Choroid plexus epithelial cell (primary cell): ENCODE measurements at regions not wholly inside any gene's neighbourhood (a gene's known extent, or its start where the extent isn't known, plus 50 kb on each side); places are given as distances from the start of the nearest gene placed in this dataset.

Experiments used
- DNase-seq: peaks from one replicate; pipeline ENCODE4 v3.0.0-alpha.2; 2010; ENCODE audit warnings: low read depth
- H3K4me3 ChIP-seq: 2 replicates; pipeline ENCODE4 v1.5.1; 2011; ENCODE audit warnings: low read depth, mild to moderate bottlenecking, control low read depth, low read length, moderate library complexity
- TF ChIP-seq, protein P1 (sequence below): conservative IDR thresholded peaks from 2 replicates; pipeline ENCODE4 v1.5.1; 2011; ENCODE audit warnings: low read depth, mild to moderate bottlenecking, control low read depth, inconsistent platforms, low read length, moderate library complexity

DNA sequence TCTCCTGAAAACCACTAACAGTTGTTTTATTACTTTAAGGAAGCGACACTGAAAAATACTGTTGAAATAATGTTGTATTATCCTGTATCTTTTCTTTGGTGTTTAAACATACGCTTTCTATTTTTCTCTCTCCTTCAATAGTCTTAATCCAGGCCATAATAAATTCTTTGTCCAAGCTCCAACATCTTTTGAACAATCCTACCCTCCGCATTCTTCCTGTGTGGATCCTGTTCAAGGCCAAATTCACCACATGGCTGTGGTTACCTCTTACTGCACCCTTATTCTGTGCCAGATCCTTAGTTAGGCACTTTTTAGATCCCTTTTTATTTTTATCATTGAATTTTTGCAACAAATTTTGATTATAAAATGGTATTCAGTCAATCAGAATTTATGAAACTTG, 1691.5 kb downstream of the MAT2B start:
- no peak for DNase-seq
- TF ChIP-seq, protein P1, sequence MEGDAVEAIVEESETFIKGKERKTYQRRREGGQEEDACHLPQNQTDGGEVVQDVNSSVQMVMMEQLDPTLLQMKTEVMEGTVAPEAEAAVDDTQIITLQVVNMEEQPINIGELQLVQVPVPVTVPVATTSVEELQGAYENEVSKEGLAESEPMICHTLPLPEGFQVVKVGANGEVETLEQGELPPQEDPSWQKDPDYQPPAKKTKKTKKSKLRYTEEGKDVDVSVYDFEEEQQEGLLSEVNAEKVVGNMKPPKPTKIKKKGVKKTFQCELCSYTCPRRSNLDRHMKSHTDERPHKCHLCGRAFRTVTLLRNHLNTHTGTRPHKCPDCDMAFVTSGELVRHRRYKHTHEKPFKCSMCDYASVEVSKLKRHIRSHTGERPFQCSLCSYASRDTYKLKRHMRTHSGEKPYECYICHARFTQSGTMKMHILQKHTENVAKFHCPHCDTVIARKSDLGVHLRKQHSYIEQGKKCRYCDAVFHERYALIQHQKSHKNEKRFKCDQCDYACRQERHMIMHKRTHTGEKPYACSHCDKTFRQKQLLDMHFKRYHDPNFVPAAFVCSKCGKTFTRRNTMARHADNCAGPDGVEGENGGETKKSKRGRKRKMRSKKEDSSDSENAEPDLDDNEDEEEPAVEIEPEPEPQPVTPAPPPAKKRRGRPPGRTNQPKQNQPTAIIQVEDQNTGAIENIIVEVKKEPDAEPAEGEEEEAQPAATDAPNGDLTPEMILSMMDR: no peak
- no peak overlapping the region for H3K4me3 ChIP-seq

DNA sequence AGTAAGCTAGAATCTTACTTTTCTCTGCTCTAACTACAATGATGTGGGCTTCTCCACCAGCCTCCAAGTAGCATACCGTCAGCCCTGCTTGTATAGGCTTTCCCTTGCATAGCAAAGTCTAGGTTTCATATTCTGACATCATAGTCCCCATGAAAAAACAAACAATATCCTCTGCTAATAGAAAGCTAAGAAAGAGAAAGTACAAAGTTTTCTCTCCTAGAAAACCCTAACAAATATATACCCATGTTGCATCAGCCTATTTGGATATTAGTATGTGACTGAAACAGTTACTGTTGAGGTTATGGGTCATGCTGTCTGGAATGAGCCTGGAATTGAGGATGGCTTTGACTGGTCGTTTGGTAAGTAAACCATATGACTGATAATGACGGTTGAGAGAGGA, 1696.0 kb downstream of the MAT2B start:
- DNase-seq: peak; percentile 69
- TF ChIP-seq, protein P1: no peak
- H3K4me3 ChIP-seq: no peak overlapping the region

DNA sequence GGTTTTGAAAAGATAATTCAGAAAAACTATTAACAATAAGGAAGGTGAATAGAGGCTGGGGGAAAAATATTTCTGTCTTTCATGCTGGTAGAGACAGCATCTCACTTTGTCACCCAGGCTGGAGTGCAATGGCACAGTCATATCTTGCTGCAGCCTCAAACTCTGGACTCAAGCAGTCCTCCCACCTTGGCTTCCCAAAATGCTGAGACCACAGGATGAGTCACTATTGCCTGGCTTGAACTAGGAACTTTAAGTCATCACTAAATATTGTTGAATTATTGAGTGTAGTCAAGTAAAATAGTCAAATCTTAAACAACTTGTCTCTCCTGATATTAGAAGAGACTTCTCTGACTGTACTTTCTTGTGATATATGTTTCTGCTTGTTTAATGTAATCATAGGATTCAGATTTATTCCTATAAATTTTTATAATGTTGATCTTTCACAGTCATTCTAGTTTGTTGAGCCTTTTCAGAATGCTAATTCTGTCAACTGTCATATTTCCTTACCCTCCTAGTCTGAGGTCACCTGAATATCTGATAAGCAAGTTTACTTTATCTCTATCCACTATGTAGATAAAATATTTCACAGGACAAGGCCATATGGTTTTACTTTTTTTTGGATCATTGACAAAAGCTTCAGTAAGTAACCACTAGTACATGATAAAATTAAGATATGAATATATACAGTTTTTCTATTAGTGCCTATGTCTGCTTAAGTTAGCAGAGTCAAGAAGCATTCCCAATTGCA, 1696.5 kb downstream of the MAT2B start:
- TF ChIP-seq, protein P1: no peak
- H3K4me3 ChIP-seq: no peak overlapping the region
- peak; percentile 45 for DNase-seq

DNA sequence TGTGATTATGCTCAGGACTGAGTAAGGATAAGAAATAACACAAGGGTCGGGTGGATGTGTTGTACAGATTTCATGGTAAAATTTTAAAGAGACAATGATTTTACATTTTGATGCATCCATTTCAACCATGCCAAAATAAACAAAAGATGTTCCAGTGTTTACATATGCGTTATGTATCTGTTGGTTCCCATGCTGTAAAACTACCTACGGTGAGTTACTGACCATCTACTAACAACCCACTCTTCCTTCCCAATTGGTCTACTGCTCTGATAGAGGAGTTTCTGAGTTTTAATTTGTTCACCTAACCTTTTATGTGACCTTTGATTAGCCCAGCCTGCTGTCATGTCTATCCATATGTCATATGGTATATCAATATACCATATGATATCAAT, 1697.1 kb downstream of the MAT2B start:
- no peak overlapping the region for H3K4me3 ChIP-seq
- TF ChIP-seq, protein P1: no peak
- no peak for DNase-seq

DNA sequence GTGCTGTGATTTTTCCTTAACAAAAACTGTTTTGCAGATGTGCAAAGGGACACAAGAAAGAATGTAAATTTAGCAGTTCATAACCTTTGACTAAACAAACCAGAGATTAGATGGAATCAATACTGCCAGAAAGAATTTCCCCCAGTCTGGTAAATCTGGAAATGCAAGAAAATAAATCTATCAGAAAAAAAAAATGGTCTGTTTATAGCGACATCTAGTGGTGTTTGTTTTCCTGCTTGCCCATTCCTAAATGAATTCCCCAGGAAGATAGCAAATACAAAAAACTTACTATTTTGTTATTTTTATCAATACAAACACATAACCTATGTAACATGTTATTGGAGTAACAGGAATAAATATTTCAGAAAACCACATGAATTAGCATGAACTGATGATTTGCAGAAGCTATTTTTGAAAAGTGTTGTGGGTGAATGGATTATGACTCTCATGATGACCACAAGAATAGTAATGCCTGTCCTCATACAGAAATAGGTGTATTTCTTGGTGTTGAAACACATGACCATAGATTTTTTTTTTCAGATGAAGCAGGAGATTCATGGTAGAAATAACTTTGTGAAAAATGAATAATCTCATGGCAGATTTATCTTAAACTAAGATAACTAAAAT, 1703.8 kb downstream of the MAT2B start:
- peak; percentile 60 for DNase-seq
- TF ChIP-seq, protein P1: peak; percentile 70
- no peak overlapping the region for H3K4me3 ChIP-seq

DNA sequence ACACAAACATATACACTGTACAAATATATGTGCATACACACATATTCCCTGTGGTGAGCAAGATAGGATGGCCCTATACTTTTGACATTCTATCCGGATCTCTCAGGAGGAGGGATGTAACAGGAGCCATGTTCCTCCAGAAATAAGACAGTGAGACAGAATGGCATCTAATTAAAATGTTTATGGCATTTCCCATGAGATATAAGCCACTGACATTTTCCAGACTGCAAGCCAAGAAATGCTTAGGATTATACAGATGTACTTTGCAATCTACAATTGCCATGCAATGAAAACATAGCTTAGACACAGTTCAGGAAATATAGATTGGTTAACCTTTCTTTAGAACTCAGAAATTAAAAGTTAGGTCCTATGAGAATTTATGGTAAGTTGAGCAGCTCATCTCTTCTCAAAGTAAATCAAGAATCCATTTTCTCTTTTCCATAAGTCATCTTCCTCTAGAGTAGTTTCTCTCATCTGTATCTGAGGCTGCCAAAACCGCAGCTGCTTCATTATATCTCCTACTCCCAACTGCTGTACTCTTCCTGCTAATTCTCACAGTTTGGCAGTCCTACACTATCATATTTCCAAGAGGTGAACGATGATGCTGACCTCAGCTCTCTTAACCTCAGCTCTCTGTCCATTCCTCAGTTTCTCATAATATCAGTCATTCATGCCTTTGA, 1719.1 kb downstream of the MAT2B start:
- DNase-seq: no peak
- TF ChIP-seq, protein P1: no peak
- no peak overlapping the region for H3K4me3 ChIP-seq
